WI38 (cell line): ENCODE measurements at regions not wholly inside any gene's neighbourhood (a gene's known extent, or its start where the extent isn't known, plus 50 kb on each side); places are given as distances from the start of the nearest gene placed in this dataset.

Experiments
- H3K4me3 ChIP-seq: 2 replicates; pipeline ENCODE4 v1.5.1; 2011; ENCODE audit warnings: low read depth, mild to moderate bottlenecking, control low read depth, low read length
- TF ChIP-seq, protein P1 (sequence below): IDR thresholded peaks from 2 replicates; pipeline ENCODE4 v1.5.1; 2012; ENCODE audit warnings: low read depth, mild to moderate bottlenecking, control low read depth, low read length

DNA sequence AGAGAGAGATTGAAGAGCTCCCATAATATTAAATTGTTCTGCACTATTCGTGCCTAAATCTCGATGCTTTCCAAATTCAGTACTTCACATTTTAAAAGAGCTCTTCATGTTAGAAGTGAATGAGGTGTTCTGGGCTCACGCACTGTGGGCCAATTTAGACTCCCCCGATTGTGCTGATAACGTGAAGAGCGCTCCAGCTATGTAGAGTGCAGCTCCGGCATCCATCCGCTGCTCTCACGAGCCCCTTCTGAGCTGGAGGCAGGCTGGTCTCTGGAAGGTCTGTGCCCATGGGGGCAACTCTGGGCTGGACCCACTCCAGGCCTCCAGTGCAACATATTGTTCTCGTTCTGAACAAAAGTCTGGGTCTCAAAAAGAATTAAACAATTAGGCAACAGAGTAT, 692.6 kb downstream of the VRK1 start:
- TF ChIP-seq, protein P1, sequence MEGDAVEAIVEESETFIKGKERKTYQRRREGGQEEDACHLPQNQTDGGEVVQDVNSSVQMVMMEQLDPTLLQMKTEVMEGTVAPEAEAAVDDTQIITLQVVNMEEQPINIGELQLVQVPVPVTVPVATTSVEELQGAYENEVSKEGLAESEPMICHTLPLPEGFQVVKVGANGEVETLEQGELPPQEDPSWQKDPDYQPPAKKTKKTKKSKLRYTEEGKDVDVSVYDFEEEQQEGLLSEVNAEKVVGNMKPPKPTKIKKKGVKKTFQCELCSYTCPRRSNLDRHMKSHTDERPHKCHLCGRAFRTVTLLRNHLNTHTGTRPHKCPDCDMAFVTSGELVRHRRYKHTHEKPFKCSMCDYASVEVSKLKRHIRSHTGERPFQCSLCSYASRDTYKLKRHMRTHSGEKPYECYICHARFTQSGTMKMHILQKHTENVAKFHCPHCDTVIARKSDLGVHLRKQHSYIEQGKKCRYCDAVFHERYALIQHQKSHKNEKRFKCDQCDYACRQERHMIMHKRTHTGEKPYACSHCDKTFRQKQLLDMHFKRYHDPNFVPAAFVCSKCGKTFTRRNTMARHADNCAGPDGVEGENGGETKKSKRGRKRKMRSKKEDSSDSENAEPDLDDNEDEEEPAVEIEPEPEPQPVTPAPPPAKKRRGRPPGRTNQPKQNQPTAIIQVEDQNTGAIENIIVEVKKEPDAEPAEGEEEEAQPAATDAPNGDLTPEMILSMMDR = no peak
- H3K4me3 ChIP-seq = no peak overlapping the region

DNA sequence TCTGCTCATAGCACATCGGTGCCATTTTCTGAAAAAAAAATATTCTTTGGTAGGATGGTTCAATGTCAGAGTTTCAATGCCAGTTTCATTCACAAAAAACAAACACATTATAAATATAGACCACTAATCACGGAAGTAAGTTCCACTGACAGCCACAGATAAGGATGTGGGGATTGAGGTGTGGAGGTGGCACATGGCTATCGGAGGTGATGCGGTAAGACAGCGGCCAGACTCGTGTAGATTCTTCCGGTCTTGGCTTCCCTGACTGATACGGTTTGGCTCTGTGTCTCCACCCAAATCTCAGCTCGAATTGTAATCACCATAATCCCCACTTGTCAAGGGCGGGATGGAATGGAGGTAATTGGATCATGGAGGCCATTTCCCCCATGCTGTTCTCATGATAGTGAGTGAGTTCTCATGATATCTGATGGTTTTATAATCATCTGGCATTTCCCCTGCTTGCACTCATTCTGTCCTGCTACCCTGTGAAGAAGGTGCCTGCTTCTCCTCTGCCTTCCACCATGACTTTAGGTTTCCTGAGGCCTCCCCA, 693.4 kb downstream of the VRK1 start:
- no peak overlapping the region for H3K4me3 ChIP-seq
- TF ChIP-seq, protein P1 = no peak

DNA sequence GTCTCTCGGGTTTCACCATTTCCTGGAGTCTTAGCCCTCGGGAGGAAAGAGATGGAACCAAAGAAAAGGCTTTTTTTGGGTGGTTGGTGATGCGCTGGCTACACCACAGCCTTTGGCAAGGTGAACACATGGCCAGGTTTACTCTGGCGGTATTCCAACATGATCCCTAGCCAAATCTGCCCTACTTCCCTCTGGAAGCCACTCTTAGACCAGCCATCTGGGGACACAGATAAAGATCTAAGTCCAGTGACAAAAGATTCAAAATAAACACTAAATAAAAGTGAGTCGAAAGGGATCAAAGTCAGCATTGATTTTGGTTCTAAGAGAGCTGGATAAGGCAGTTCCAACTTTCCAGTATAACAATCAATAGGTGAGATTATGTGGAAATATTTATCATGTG, 694.5 kb downstream of the VRK1 start:
- no peak overlapping the region for H3K4me3 ChIP-seq
- TF ChIP-seq, protein P1 = no peak

DNA sequence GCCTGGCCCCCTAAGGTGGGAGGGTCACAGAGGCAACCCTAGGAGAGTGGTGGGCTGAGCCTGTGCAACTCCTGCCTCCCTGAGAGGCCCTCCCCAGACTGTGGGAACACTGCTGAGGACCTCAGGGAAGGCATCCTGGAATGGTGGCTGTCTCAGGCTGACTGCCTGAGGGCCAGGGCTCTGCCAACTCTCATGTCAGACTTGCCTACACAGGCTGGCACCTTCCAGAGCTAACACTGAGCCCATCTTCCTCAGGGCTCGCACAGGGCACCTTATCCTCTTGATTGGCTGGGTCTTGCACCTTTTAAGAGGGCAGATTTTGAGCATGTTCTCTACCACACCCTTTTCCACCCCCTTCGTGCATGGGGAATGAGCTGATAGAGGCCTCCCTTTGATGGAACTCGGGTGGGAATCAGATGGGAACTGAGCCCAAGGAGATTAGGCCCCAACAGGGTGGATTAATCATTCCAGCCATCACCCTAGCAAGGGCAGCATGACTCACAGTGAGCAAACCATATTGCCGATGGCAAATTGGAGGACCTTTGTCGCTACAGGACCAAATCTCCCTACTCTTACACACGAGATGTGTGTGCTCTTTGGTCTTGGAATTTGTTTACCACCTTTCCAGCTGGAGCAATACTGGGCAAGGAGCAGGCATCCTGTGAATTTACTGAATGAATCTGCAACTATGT, 702.8 kb downstream of the VRK1 start:
- TF ChIP-seq, protein P1 = no peak
- H3K4me3 ChIP-seq = no peak overlapping the region

DNA sequence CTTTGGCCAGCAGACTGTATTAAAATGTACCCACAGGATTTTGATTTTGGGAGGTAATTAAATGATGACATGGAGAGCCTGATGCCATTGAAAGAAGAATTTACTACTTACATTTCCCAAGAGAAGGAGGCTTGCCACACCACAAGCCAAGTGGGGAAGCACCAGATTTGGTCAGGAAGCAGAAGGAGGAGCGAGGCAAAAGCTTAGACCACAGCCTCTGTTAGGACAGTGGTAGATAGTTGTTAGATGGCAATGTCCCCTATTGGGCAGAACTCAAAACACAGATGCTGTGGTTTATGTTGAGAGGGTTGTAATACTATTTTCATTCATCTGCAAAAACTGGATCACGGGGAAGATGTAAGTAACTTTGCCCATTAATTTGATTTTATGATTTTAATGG, 709.4 kb downstream of the VRK1 start:
- no peak overlapping the region for H3K4me3 ChIP-seq
- TF ChIP-seq, protein P1 = no peak

DNA sequence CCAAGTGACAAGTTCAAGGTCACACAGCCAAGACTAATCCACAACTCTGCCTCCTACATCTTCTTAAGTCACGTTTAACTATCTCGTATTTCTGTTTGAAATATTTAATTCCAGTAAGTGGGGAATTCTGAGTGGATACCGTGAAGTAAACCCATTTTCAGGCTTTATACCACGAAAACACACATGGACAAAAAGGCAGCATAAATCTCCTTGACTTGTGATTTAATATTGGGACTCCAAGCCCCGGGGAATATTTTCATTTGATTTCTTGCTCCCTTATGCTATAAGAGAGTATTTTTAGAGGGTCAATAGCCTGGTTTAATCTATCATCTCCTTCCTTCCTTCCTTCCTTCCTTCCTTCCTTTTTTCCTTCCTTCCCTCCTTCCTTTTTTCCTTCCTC, 716.7 kb downstream of the VRK1 start:
- no peak overlapping the region for H3K4me3 ChIP-seq
- TF ChIP-seq, protein P1 = no peak

DNA sequence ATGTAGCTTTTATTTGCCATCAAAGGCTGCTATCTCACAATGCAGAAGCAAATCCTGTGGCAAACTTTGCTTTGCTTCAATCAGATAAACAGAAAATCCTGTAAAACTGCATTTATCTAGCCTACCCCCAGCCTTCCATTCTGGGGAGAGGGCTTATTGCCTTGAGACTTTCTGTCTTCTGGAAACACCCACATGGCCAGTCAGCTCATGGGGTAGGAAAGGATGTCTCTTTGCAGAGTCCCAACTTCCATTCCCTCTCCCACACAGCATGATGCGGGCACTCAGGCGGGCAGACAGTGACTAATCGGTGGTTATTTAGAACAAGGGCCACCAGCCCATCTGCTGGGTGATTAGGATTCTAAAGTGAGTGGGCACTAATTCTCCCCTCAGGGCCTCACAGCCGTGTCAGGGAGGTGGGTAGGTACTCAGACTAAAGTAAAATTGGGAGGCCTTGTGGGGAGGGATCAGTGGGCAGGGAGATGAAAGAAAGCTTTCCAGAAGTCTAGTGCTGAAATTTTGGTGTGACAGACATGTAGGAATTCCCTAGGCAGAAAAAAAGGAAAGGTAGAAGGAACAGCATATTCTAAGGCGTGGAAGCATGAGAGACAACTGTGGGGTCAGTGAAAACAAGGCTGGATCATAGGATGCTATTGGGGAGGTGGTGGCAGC, 720.5 kb downstream of the VRK1 start:
- H3K4me3 ChIP-seq = no peak overlapping the region
- TF ChIP-seq, protein P1 = no peak
